ENCODE measurements at regions not wholly inside any gene's neighbourhood (a gene's known extent, or its start where the extent isn't known, plus 50 kb on each side); places are given as distances from the start of the nearest gene placed in this dataset.

DNA sequence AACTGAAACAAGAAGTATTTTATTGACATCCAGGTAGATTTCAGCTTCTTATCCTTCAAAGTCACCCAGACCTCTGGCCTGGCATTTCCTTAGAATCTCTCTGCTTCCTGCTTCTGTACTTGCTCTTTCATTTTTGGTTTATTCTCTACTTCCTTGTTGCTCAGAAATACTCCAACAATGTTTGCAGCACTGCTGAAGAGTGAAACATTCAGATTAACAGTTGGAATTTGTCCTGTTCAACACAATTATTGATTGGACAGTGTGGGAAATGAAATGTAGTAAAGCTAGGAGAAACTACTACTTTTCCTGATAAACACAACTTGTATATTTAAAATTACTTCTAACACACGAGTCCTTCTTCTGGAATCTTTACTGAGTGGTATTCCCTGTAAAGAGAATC lies 81.0 kb upstream of the MEIS2 start:
- ChIA-PET POLR2A (no interaction called here), CTCF (no interaction called here)
- TF ChIP-seq, protein P1, sequence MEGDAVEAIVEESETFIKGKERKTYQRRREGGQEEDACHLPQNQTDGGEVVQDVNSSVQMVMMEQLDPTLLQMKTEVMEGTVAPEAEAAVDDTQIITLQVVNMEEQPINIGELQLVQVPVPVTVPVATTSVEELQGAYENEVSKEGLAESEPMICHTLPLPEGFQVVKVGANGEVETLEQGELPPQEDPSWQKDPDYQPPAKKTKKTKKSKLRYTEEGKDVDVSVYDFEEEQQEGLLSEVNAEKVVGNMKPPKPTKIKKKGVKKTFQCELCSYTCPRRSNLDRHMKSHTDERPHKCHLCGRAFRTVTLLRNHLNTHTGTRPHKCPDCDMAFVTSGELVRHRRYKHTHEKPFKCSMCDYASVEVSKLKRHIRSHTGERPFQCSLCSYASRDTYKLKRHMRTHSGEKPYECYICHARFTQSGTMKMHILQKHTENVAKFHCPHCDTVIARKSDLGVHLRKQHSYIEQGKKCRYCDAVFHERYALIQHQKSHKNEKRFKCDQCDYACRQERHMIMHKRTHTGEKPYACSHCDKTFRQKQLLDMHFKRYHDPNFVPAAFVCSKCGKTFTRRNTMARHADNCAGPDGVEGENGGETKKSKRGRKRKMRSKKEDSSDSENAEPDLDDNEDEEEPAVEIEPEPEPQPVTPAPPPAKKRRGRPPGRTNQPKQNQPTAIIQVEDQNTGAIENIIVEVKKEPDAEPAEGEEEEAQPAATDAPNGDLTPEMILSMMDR (IDR thresholded peaks at IDR 0.05), result no peak
- Histone ChIP-seq H3K27ac (ENCODE audit: low read length) (no peak overlapping the region), H3K9me3 (ENCODE audit: control insufficient read depth, insufficient read depth, low read depth, low read length) (peaks cover 5% of the 10 kb centered on the region), H3K4me1 (ENCODE audit: control insufficient read depth, insufficient read depth, low read length) (no peaks in the 10 kb centered on the region), H3K36me3 (ENCODE audit: control insufficient read depth, insufficient read depth, low read length) (no peaks in the 10 kb centered on the region), H3K27me3 (ENCODE audit: control insufficient read depth, insufficient read depth, low read length) (no peaks in the 10 kb centered on the region), H3K4me3 (ENCODE audit: low read depth in 2 of 2, low read length in 2 of 2) (no peak overlapping the region)
- no peak for ATAC-seq
- BruUV-seq (replicated peaks), result no TSS peak
- intact Hi-C loops (cut with micrococcal nuclease; ENCODE audit: unreplicated experiment), result no loop called here
- in situ Hi-C loops (cut with HindIII; ENCODE audit: low pct_unique_long_range_greater_than_20kb, low sequenced_read_pairs), result no loop called here
- DNase-seq (ENCODE audit: low read depth, low spot score), result no peak

DNA sequence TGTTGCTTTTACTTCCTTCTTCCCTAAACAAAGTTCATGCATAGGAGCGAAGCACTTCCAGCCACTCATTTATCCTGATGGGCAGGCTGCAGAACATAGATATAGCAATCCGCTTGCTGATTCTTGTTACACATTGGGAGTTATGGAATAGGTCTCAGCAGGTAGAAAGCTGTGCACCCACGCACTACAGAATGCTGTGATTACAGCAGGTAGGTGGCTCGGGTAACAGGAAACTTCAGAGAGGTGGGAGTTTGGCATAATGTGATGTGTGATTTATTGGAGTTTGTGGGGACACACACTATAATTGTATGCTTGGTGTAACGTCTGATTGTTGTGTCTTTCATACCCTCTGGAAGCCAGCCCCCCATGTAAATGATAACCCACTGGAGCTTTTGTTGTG lies 99.2 kb upstream of the MEIS2 start:
- in situ Hi-C loops (cut with HindIII; ENCODE audit: low pct_unique_long_range_greater_than_20kb, low sequenced_read_pairs), result no loop called here
- H3K9me3 ChIP-seq (ENCODE audit: control insufficient read depth, insufficient read depth, low read depth, low read length), result no peaks in the 10 kb centered on the region
- ATAC-seq, result no peak
- TF ChIP-seq, protein P2, sequence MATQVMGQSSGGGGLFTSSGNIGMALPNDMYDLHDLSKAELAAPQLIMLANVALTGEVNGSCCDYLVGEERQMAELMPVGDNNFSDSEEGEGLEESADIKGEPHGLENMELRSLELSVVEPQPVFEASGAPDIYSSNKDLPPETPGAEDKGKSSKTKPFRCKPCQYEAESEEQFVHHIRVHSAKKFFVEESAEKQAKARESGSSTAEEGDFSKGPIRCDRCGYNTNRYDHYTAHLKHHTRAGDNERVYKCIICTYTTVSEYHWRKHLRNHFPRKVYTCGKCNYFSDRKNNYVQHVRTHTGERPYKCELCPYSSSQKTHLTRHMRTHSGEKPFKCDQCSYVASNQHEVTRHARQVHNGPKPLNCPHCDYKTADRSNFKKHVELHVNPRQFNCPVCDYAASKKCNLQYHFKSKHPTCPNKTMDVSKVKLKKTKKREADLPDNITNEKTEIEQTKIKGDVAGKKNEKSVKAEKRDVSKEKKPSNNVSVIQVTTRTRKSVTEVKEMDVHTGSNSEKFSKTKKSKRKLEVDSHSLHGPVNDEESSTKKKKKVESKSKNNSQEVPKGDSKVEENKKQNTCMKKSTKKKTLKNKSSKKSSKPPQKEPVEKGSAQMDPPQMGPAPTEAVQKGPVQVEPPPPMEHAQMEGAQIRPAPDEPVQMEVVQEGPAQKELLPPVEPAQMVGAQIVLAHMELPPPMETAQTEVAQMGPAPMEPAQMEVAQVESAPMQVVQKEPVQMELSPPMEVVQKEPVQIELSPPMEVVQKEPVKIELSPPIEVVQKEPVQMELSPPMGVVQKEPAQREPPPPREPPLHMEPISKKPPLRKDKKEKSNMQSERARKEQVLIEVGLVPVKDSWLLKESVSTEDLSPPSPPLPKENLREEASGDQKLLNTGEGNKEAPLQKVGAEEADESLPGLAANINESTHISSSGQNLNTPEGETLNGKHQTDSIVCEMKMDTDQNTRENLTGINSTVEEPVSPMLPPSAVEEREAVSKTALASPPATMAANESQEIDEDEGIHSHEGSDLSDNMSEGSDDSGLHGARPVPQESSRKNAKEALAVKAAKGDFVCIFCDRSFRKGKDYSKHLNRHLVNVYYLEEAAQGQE (IDR thresholded peaks at IDR 0.05; ENCODE audit: insufficient read depth in 1 of 2, low read depth in 2 of 2, low read length in 1 of 2), result no peak
- TF ChIP-seq, protein P1 (IDR thresholded peaks at IDR 0.05), result no peak
- TF ChIP-seq POLR2AphosphoS5 (IDR thresholded peaks at IDR 0.05; ENCODE audit: low read depth, low read length) (no peak), TCF7L2 (IDR thresholded peaks at IDR 0.05; ENCODE audit: low read depth, low read length) (no peak), SIN3A (IDR thresholded peaks at IDR 0.05; ENCODE audit: borderline replicate concordance, insufficient read depth, low read depth, low read length) (no peak)
- H3K4me1 ChIP-seq (ENCODE audit: control insufficient read depth, insufficient read depth, low read length), result no peaks in the 10 kb centered on the region
- BruUV-seq (replicated peaks), result no TSS peak
- ChIA-PET POLR2A (no interaction called here), CTCF (no interaction called here)
- H3K4me3 ChIP-seq (ENCODE audit: low read depth in 2 of 2, low read length in 2 of 2), result no peak overlapping the region
- H3K36me3 ChIP-seq (ENCODE audit: control insufficient read depth, insufficient read depth, low read length), result no peaks in the 10 kb centered on the region
- intact Hi-C loops (cut with micrococcal nuclease; ENCODE audit: unreplicated experiment), result loop anchor here (10.0 kb wide), 1 partner anchor 55 kb away; no protein-coding TSS in a partner anchor
- H3K27ac ChIP-seq (ENCODE audit: low read length), result no peak overlapping the region
- no peaks in the 10 kb centered on the region for H3K27me3 ChIP-seq (ENCODE audit: control insufficient read depth, insufficient read depth, low read length)
- DNase-seq (ENCODE audit: low read depth, low spot score), result no peak

DNA sequence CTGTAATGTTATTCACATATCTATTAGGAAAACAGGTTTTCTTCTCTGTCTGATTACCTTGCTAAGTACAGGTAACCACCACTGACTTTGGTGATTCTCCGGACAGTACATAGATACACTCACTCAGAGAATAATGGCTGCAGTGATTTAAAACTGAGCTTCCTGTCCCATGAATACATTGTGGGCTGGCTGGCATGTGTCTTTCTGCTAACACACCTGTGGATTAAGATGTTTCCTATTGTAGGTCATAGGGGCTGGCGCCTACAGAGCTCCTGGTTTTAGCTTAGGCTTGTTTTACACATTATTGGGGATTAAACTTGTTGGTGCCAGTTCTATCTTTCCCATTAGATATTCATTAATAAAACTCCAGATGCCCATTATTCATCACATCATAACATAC lies 102.7 kb upstream of the MEIS2 start:
- Histone ChIP-seq H3K4me1 (ENCODE audit: control insufficient read depth, insufficient read depth, low read length) (no peaks in the 10 kb centered on the region), H3K36me3 (ENCODE audit: control insufficient read depth, insufficient read depth, low read length) (no peaks in the 10 kb centered on the region), H3K4me3 (ENCODE audit: low read depth in 2 of 2, low read length in 2 of 2) (no peak overlapping the region), H3K9me3 (ENCODE audit: control insufficient read depth, insufficient read depth, low read depth, low read length) (no peaks in the 10 kb centered on the region), H3K27ac (ENCODE audit: low read length) (no peak overlapping the region), H3K27me3 (ENCODE audit: control insufficient read depth, insufficient read depth, low read length) (no peaks in the 10 kb centered on the region)
- TF ChIP-seq, protein P1 (IDR thresholded peaks at IDR 0.05), result no peak
- TF ChIP-seq, protein P2 (IDR thresholded peaks at IDR 0.05; ENCODE audit: insufficient read depth in 1 of 2, low read depth in 2 of 2, low read length in 1 of 2), result no peak
- TF ChIP-seq POLR2AphosphoS5 (IDR thresholded peaks at IDR 0.05; ENCODE audit: low read depth, low read length) (no peak), TCF7L2 (IDR thresholded peaks at IDR 0.05; ENCODE audit: low read depth, low read length) (no peak), SIN3A (IDR thresholded peaks at IDR 0.05; ENCODE audit: borderline replicate concordance, insufficient read depth, low read depth, low read length) (no peak)
- POLR2A ChIA-PET, result no interaction called here
- in situ Hi-C loops (cut with HindIII; ENCODE audit: low pct_unique_long_range_greater_than_20kb, low sequenced_read_pairs), result no loop called here
- BruUV-seq (replicated peaks), result no TSS peak
- CTCF ChIA-PET, result no interaction called here
- intact Hi-C loops (cut with micrococcal nuclease; ENCODE audit: unreplicated experiment), result no loop called here
- DNase-seq (ENCODE audit: low read depth, low spot score) (no peak), ATAC-seq (no peak)

Measured in Panc1 (cell line).